ENCODE measurements at regions not wholly inside any gene's neighbourhood (a gene's known extent, or its start where the extent isn't known, plus 50 kb on each side); places are given as distances from the start of the nearest gene placed in this dataset.

DNA sequence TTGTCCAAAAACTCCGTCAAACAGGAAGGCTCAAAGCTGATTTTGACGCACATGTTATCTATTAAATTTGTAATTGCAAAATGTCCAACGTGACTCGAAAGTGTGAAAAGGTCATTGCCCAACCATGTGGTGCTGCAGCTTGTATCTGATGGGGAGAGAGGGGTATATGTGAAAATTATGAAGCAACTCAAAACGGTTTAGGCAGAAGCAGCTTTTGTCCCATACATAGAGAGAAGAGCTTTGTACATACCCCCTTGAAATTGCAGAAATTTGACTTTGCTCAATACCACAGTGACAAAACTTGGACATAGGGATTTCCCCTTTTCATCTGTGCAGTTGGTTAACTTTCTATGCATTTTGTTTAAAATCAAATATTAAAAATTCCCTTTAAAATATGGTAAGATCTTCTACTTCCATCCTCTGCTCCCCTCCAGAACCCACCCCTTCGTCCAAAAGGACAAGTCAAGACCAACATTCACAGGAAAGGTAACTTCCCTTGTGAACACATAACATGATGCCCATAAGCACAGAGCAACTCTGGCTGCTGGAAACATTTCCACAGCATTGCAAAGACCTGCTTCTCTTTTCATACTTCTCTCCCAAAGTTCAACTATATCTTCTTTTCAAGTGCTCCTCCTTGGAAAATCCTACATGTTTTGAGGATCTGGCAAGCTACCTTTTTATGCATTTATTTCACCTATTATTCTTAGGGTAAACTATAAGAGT, 253.7 kb upstream of the THBS1 start:
- DNase-seq = no peak

DNA sequence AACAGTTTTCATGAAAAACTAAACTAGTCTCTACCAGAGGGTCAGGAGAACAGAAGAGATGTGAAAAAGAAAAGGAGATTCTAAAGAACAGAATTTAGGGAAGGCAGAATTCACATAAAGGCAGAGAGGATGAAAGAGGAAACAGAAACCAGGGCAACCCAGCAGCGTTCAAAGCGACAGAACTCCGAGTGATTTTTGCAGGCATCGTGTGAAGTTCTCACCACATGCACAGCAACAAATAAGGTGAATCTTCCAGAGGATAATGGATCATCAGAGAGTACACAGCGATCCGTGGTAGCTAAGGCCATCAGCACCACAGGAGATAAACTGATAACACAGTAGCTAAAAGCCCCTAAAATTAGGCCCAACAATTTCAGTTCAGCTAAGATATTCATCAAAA, 250.8 kb upstream of the THBS1 start:
- DNase-seq = no peak

DNA sequence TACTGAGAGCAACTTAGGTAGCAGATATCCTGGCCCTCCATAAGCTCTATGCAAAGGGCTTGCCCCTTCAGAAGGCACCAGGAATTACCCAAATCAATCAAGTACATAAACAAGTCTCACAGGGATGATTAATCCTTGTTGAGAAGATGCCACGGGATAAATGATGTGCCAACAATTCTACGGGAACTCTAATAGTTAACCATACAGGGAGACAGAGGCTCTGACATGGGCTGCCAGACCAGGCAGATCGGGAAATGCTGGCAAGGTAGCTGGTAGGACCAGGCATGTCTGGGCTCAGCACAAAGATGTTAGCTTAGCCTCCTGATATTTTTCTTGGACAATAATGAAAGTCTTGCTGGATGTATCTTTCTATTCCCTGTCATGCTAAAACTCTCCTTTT, 249.3 kb upstream of the THBS1 start:
- no peak for DNase-seq

DNA sequence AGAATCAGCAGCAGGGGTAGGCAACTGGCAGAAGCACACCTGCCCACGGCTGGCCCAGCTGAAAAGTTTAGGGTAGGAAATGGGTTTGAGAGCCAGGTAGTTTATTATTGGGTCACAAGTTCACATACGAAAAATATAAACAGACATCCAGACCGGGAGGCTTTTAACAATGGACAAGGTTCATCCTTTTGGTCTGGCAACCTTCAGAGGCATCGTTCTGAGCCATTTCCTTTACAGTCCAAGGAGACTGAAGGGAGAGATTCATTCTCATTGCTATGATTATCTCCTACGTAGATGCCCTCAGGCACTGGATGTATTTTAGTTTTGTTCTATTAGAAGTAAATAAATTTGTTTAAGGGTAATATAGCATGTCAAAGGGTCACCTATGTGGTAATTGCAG, 248.0 kb upstream of the THBS1 start:
- no peak for DNase-seq

DNA sequence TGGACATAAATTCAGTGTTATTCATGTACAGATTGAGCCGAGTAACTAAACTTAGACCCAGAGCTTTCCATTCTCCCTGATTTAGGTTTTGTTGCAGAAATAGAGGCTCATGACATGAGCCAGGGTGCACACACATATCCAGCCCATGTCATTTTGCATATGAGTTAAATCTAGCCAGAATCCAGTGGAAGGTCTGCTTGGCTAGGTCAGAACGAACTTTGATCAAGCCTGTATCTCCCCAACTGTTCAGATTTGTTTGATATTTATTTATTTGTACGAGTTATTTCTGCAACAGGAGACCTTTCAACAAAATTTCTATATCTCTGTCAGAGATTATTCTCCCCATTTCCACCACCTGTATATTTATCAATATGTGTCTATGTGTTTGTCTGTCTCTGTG, 247.5 kb upstream of the THBS1 start:
- DNase-seq = no peak

DNA sequence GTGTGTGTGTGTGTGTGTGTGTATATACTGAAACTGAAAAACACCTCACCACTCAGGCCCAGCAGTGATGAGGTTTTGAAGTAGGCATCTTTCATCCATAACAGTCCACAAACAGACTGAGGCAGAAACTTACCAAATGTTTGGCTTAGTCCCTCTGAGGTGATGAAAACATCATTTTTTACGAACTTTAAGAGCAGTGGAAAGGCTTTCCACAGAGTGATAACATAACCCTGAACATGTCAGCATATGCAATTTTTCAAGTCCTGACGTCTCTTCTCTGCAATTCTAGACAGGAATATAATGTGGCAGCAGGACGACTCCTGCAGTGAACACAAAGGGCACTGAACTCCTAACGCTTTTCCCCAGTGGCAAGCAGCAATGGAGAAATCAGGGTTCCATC, 247.0 kb upstream of the THBS1 start:
- DNase-seq = no peak

DNA sequence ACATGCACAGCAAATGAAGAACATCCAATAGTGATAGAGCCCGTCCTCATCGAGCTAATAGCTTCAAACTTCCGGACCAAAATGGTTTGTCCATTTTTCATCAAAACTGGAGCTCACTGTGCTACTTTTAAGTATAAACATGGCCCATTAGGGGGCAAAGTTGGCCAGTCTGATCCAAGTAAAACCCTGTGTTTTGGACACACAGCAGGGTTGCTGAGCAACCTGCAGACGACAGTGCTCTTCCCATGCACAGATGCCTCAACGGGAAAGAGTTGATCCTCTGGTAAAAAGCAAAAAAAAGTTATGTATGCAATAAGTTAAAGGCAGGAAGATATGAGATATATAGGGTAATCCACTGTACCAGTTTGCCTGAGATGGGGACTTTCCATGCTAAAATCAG, 244.0 kb upstream of the THBS1 start:
- DNase-seq = no peak

DNA sequence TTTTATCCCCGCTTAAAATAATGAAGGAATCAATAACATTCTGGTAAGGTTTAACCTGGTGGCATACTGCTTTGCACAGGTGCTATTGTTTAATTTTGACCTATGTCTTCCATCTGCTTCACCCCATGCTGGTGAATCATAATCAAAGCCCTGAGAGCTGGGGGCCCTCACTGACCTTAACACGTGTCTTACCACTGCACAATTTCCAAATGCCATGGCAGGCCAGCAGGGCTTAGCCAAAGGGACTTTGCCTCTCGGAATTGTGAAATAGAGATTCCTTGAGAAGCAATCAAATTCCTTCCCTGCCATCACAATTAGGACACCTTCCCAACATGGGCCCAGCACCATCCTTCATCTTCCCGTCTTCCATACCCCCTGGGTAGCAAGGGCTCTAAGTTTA, 242.6 kb upstream of the THBS1 start:
- DNase-seq = no peak

DNA sequence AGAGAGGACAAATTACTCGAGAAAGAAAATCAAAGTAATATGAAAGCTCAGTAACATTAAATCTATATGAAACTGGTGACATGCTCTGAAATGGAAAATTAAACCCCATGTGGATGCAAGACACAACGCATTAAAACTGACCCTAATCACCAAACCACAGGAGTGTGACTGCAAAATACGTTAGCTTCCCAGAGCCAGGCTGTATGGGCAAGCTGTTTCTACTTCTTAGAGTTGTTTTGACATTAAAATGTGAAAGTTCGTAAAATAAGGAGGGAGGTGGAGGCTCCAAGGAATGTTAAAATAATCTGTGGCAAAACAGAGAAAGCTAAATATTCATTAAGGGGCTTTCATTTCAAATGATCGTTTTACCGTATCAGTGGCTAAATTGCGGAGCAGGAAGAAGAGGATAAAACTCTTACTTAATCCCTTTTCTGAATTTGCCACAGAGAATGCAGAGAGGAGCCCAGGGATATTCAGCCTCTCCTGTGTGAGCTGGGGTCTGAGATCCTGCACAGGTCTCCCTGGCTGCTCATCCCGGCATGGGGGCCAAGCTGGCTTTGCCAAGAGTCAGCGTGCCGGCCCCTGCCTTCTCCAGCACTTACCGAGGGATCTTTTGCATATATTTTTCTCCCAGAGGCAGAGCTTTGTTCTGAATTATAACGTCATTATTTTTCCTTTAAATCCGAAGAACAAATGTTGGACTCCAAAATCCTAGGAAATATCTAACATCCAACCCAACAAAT, 239.8 kb upstream of the THBS1 start:
- DNase-seq = no peak

DNA sequence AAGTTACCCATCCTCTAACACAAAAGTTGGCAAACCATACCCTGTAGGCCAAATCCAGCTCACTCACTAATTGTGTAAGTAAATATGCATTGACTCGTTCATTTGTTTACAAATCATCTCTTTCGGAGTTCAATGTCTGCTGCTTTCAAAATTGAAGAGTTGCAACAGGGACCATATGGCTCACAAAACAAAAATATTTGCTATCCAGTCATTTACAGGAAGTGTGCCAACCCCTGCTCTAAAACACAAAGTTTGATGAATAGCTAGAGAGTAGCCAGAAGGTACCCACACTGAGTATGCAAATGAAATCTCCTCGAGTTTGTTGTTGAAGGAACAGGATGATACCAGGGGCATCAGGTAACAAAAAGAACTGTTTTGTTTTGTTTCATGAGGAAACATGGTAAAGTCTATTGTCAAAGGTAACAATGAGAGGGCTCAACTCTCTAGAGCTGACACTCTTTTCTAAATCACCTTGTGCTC, 236.2 kb upstream of the THBS1 start:
- DNase-seq = no peak

DNA sequence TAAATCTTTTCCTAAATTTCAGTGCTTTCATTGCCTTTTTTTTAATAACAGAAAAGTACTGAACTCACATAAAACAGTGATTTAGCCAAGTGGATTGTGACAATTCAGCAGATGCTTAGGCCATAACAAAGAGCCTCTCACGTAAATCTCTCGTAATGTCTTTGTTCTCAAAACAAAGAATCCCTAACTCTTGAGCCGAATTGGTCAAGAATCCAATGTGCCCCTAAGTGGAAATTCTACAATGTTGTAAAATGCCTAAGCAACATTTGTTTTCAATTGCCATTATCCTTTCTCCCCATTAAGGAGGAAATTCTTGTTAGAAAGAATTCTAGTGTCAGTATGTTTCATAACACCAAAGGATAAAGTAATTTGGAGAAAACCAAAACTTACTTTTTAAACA, 235.7 kb upstream of the THBS1 start:
- DNase-seq = no peak

DNA sequence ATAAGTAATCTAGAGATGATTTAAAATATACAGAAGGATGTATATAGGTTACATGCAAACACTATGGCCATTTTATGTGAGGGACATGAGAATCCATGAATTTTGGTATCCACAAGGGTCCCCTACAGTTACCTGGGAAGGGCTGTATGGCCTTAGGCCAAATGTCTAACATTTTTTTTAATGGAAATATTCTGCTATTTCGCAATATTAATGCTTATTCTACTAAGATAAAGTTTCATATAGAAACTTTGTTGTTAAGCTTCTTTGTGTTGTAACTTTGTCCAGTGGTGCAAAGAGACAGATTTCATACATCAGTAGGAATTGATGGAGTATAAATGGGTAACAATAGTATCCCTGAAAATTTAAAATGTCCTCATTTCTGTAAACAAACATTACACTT, 233.4 kb upstream of the THBS1 start:
- DNase-seq = no peak

DNA sequence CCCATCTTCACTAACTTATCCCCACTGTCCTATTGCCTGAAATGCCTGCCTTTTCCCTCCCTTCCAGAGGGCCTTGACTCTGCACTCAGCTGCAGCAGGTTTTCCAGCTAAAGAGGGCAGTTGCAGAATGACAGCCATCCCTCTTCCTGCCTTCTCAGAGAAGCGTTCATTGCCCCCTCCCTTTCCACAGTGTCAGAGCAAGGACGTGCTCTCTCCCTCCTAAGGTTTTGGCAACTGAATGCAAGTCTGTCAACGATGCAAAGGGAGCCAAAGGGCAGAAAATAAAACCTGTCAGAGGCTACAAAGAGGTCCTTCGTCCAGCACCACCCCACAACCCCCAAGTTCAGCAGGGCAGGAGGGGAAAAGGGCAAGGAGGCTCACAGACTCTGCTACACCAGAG, 230.1 kb upstream of the THBS1 start:
- no peak for DNase-seq

DNA sequence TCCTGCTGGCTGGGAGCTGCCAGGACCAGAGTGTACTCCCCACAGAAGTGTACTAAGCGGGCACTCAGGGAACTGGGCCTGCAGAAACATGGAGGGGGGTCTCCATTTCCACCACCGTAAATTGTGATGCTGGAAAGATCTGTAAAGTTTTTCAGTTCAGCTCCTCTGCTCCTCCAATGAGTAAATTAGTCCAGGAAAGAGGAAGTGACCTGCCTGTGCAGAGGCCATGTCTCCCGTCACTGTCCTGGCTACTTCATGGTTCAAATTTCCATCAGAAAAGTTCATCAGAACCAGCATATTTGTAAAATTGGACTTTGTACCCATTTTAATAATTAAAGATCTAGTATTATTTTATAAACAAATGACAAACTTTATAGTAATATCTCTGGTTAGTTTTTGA, 226.7 kb upstream of the THBS1 start:
- no peak for DNase-seq

DNA sequence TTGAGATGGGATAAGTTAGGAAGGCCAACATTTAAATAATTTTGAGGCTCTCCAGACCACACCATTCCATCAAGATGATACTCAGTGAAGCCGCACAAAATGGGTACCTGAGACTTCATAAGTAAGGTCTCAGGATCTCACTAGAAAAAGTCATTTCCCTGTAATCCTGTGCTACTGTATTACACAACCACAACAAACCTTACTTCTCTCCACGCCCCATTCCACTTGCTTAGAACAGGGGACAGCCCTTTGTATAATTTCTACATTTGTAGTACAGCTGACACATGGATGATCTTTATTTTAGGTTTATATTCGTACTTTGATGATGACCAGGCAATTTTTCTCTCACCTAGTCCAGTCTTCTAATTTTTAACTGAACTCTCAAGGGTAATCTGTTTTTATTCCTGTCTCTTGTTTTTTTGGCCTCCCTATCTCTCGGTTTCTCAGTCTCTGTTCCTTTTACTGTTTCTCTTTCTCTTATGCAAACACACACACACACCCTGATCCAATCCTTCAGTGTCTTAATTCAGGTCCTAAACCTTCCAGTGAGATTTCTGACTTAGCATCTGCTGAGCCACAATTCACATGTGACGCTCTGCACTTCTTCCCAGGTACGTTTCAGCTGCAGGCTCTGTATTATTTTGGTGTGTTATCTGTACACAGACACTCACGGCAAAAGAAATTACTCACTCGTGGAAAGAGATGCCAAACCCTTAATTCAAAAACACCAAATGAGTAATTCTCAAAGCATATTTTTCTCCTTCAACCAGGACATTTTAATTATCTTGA, 223.2 kb upstream of the THBS1 start:
- no peak for DNase-seq

DNA sequence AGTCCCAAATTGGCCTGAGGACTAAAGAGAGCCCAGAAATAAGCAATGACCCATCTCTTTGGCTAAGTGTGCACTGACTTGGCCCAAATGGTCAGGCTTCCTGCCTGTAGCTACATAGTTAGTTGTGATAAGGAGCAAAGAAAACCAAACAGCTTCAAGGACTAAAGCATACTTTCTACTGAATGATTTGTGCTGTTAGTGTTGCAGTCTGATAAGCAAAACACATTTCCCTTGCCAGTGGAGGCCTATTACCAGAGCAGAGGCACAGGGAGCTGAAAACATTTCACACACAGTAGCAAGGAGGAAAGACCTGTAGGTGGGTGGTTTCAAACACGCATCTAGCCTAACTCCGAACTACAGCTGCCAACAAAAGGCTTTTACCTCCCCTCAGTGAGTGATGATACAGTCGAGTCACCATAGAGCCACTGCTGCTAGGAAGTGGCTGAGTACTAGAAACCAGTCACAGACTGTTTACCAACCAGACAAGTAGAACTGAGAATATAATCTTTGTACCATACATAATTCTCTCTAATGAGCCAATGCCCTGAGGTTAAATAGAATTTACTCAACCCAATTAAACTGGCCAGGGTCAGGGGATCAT, 222.3 kb upstream of the THBS1 start:
- no peak for DNase-seq

DNA sequence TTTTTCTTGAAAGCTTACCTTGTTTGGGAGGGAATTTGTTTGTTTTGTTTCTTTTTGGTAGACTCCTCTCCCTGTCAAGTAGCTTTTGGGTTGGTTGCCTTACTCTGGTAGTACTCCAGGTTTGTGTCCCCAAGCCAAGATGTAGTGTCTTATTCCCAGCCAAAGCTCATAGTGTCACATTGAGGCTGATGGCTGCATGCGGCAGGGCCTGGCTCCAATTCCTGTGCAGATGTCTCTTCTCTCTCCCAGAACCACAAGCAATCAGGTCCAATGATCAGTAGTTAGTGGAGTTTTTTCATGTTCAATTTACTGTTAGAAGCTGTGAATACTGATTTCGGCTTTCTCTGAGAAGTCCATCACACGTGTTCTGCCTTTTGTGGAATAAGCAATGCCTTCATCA, 221.1 kb upstream of the THBS1 start:
- no peak for DNase-seq

DNA sequence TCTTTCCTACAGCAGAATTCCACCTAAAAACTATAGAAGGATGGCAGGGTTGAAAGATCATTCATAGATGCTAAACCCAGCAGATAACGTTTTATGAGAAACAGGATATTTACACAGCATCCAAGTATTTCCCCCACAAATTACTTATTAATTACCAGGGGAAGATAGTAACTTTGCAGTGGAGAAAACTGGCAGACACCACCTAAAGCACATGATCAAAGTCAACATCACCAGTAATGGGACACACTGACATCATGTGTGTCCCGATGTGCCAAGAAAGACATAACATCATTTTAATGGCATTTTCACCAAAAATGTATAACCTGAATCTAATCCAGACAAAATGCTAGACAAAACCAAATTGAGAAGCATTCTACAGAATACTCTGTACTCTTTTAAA, 220.4 kb upstream of the THBS1 start:
- DNase-seq = no peak

DNA sequence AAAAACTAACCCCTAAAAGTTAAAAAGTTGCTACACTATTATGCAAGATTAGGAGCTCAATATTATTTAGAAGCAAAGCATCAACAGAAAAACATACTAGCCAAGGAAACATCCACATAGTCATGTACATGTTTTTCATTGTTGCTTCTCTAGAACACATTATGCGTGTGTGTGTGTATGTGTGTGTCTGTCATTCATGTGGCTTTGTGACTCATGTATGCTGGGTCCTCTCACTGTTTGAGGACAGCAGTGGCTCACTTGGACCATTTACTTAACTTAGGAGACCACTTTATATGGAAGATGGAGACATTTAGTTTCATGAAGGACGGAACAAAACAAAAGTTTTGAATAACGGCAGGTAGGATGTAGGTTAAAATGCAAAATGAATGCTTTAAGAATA, 219.4 kb upstream of the THBS1 start:
- no peak for DNase-seq

DNA sequence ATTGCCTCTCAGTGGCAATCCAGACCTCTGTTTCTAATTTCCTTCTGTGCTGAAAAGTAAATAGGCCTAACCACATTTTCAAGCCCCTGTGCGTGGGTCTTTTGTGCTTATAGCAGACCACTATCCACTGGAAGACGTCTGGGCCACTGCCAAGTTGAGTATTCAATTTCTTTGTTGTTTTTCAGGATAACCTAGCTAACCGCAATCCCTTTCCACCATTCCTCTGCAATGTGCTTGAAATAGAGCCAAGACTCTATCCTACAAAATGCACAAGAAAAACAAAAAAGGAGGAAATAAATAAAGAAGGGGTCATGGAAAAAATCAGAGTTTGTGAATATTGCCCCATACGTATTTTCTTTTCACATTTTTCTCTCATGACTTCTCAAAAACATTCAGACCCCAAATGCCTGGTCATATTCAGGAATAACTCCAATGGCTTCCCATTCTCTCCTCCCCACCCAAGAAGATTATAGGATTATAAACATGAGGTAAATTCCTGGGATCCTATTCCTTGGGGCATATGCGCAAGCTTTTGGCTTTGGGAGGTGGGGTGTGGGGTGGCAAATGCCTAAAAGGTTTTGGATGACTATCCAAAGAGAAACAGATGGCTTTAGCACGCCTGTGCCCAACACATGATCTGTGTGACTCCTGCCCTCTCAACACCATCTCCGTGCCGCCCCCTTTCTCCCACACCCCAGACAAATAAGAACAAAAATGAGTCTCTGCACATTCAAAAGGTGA, 217.9 kb upstream of the THBS1 start:
- DNase-seq = no peak

DNA sequence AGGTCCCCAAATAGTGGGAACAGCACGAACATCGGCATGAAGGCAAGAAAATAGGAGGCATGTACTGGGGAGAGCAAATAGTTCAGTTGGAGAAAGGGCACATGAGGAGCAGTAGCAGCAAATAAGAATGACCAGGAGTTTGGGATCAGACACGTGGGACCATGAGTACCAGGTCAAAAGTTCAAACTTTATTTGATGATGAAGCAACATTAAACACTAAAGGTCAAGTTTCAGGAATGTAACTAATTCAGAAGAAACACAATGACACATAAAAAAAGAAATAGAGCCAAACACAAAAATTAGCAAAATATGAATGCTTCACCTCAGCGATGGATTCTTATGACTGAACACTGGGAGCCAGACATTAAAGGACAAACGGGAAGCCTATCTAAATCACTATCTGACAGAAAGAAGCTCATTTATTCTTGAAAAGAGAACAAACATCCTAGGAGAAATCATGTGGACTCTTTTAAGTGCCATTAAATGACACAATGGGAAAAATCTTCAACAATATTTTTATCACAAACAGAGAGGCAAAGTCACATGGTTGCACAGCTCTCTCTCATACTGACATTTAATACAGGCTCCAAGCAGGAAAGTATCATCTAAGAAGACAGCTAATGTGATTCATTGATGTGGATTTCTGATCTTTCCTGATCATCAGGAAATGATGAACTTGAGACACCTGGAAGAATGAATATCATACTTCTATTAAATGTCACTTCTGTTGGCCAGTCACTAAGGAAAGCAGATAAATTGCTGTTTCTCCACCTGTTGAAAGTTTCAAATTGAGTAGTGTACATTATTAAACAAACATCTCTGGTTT, 216.9 kb upstream of the THBS1 start:
- no peak for DNase-seq

DNA sequence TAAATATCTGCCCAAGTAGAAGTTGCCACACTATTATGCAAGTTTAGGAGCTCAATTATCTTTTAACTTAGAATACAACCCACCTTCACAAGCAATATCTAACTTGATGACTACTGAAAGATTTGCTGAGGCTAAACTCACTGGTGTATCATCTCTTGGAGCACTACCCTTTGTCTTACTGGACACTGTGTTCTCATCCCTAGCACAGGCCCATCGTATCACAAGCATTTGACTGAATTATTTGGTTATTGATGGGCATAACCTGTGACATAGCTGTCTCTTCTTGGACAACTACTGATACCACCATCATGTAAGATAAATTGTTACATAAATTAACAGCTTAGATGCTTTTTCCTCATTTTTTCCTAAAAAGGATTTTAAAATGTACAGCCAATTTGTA, 216.2 kb upstream of the THBS1 start:
- DNase-seq = no peak
